Endothelial cell of umbilical vein (primary cell): ENCODE measurements at regions not wholly inside any gene's neighbourhood (a gene's known extent, or its start where the extent isn't known, plus 50 kb on each side); places are given as distances from the start of the nearest gene placed in this dataset.

Source experiments
- BruUV-seq: library from RNA; stranded (reverse); fragments of 400-500 nt; replicated peaks from 2 replicates; lab custom pipeline; 2021; lab: Mats Ljungman, UMichigan
- CTCF ChIA-PET: fragments of 300-600, 350-600 bp; sonication (Branson Sonifier 250); formaldehyde crosslinking; loops from one replicate; lab custom pipeline; 2021; ENCODE audit warnings: antibody characterized with exemption, inconsistent platforms; lab: Charles Lee
- POLR2A ChIA-PET: fragments of 300-600, 350-600 bp; sonication (Branson Sonifier 250); formaldehyde crosslinking; loops from one replicate; lab custom pipeline; 2021; ENCODE audit warnings: antibody characterized with exemption, inconsistent platforms; lab: Charles Lee
- DNase-seq: peaks from one replicate; pipeline ENCODE4 v3.0.0-alpha.2; 2011; ENCODE audit warnings: low read depth, low spot score
- FAIRE-seq: peaks from 2 replicates; lab custom pipeline; 2011; peaks lifted over from hg19 to GRCh38; lab: Jason Lieb, UNC
- H2AFZ ChIP-seq: 2 replicates; pipeline ENCODE4 v1.6.0; 2012; ENCODE audit warnings: low read depth, low read length, control low read depth, inconsistent platforms
- H3K27ac ChIP-seq: 2 replicates; pipeline ENCODE4 v1.5.1; 2011; ENCODE audit warnings: low read depth, mild to moderate bottlenecking, control low read depth, low read length, moderate library complexity; ENCODE audit not compliant: insufficient read depth
- H3K27me3 ChIP-seq, 2 experiments: 2 replicates each; pipeline versions ENCODE4 v1.6.0 to v1.6.1; 2011; ENCODE audit warnings: low read length in 2 of 2, mixed read lengths in 1 of 2; ENCODE audit not compliant: control insufficient read depth in 2 of 2, insufficient read depth in 2 of 2
- H3K36me3 ChIP-seq, 2 experiments: 2 replicates in 1 of 2; 3 replicates in 1 of 2; pipeline ENCODE4 v1.5.1; 2011; ENCODE audit warnings: low read length in 2 of 2, mild to moderate bottlenecking in 1 of 2, moderate library complexity in 1 of 2; ENCODE audit not compliant: control insufficient read depth in 2 of 2, insufficient read depth in 2 of 2; ENCODE audit errors: extremely low read depth in 1 of 2
- H3K4me1 ChIP-seq: 3 replicates; pipeline ENCODE4 v1.5.1; 2011; ENCODE audit warnings: mild to moderate bottlenecking, low read length; ENCODE audit not compliant: control insufficient read depth, insufficient read depth; ENCODE audit errors: extremely low read depth
- H3K4me2 ChIP-seq: 2 replicates; pipeline ENCODE4 v1.6.1; 2011; ENCODE audit warnings: low read length, control low read depth, mixed read lengths; ENCODE audit not compliant: insufficient read depth
- H3K4me3 ChIP-seq, 3 experiments: fragments of 200-600 bp in 1 of 3; sonication (generic), shearing (Covaris generic) in 1 of 3; replicated peaks in 1 of 3; 2 replicates each; pipeline ENCODE4 v1.5.1; 2011 to 2016; ENCODE audit warnings: control low read depth in 3 of 3, low read length in 3 of 3, mild to moderate bottlenecking in 2 of 3, inconsistent platforms in 1 of 3, low read depth in 1 of 3, moderate library complexity in 1 of 3; ENCODE audit not compliant: insufficient read depth in 1 of 3
- H3K79me2 ChIP-seq: 2 replicates; pipeline ENCODE4 v1.6.0; 2012; ENCODE audit warnings: low read length, inconsistent platforms; ENCODE audit not compliant: control insufficient read depth, insufficient read depth
- H3K9ac ChIP-seq: replicated peaks from 2 replicates; pipeline ENCODE3; 2011; ENCODE audit warnings: low read length, control low read depth; ENCODE audit not compliant: insufficient read depth; ENCODE audit errors: extremely low read depth
- H3K9me1 ChIP-seq: replicated peaks from 3 replicates; pipeline ENCODE4 v1.6.0; 2011; ENCODE audit warnings: mild to moderate bottlenecking, low read length; ENCODE audit not compliant: control insufficient read depth, insufficient read depth; ENCODE audit errors: extremely low read depth
- H3K9me3 ChIP-seq: replicated peaks from 2 replicates; pipeline ENCODE4 v1.5.1; 2012; ENCODE audit warnings: low read length, inconsistent platforms; ENCODE audit not compliant: control insufficient read depth, insufficient read depth
- H4K20me1 ChIP-seq: replicated peaks from 2 replicates; pipeline ENCODE3; 2011; ENCODE audit warnings: mild to moderate bottlenecking, low read length; ENCODE audit not compliant: control insufficient read depth, insufficient read depth; ENCODE audit errors: extremely low read depth
- CTCF ChIP-seq, 2 donors: IDR thresholded peaks; 1 replicate in 1 of 2; 2 replicates in 1 of 2; pipeline ENCODE4 v1.5.1; 2011; ENCODE audit warnings: low read length in 2 of 2, mild to moderate bottlenecking in 2 of 2, moderate library complexity in 2 of 2, control low read depth in 1 of 2, inconsistent platforms in 1 of 2, low read depth in 1 of 2; ENCODE audit not compliant: insufficient read depth in 1 of 2; ENCODE audit errors: extremely low read depth in 1 of 2
- EZH2 ChIP-seq: IDR thresholded peaks from 2 replicates; pipeline ENCODE4 v1.6.1; 2012; ENCODE audit warnings: borderline replicate concordance, low read depth, mild to moderate bottlenecking, moderate library complexity, low read length, inconsistent platforms; ENCODE audit not compliant: severe bottlenecking
- FOS ChIP-seq: IDR thresholded peaks from 2 replicates; pipeline ENCODE4 v1.6.1; 2011; ENCODE audit warnings: mild to moderate bottlenecking, low read length, moderate library complexity, borderline replicate concordance; ENCODE audit not compliant: insufficient read depth
- GATA2 ChIP-seq: IDR thresholded peaks from 2 replicates; pipeline ENCODE4 v1.7.0; 2011; ENCODE audit warnings: low read depth, mild to moderate bottlenecking, moderate library complexity, mixed read lengths, low read length; ENCODE audit not compliant: insufficient read length, insufficient read depth
- JUN ChIP-seq: IDR thresholded peaks from 2 replicates; pipeline ENCODE4 v1.6.1; 2011; ENCODE audit warnings: borderline replicate concordance, low read depth; ENCODE audit not compliant: insufficient read length, insufficient read depth
- MAX ChIP-seq: IDR thresholded peaks from 2 replicates; pipeline ENCODE4 v1.6.1; 2011; ENCODE audit not compliant: insufficient read depth, insufficient read length
- MYC ChIP-seq: IDR thresholded peaks from one replicate; pipeline ENCODE4 v1.6.1; 2011; ENCODE audit warnings: mild to moderate bottlenecking, low read depth, low read length
- POLR2A ChIP-seq: IDR thresholded peaks from 2 replicates; pipeline ENCODE4 v1.6.1; 2012; ENCODE audit warnings: low read depth, mild to moderate bottlenecking, control low read depth, low read length
- POLR2AphosphoS5 ChIP-seq: IDR thresholded peaks from 2 replicates; pipeline ENCODE4 v1.6.1; 2012; ENCODE audit warnings: low read depth, mild to moderate bottlenecking, control low read depth, low read length, moderate library complexity; ENCODE audit not compliant: insufficient read depth
- dilution Hi-C: fragments of 300-500 bp; cut with MboI; formaldehyde crosslinking; loops from one replicate; pipeline ENCODE4 v1.15.0; 2019; ENCODE audit warnings: low sequenced_read_pairs; ENCODE audit not compliant: extremely low pct_ligation_motif_present
- intact Hi-C: fragments of 100-400 bp; cut with micrococcal nuclease; formaldehyde crosslinking; loops from one replicate; pipeline ENCODE4 v1.10.0; 2022

GRCh38 chr13:111458739-111459138, 138.3 kb downstream of the TEX29 start:
- Histone ChIP-seq H3K4me1 (no peaks in the 10 kb centered on the region), H4K20me1 (no peaks in the 10 kb centered on the region), H2AFZ (no peak overlapping the region), H3K4me3 (no peak overlapping the region), H3K9me1 (no peaks in the 10 kb centered on the region), H3K4me2 (no peak overlapping the region), H3K36me3 (no peaks in the 10 kb centered on the region), H3K27me3 (no peaks in the 10 kb centered on the region), H3K9ac (no peak overlapping the region), H3K27ac (no peak overlapping the region), H3K9me3 (no peaks in the 10 kb centered on the region), H3K79me2 (no peaks in the 10 kb centered on the region)
- intact Hi-C loops = no loop called here
- FAIRE-seq = no peak
- no TSS peak for BruUV-seq
- CTCF ChIA-PET = no interaction called here
- dilution Hi-C loops = no loop called here
- TF ChIP-seq FOS (no peak), EZH2 (no peak), MYC (no peak), JUN (no peak), MAX (no peak), POLR2A (no peak), POLR2AphosphoS5 (no peak), CTCF (IDR thresholded peaks at IDR 0.05; ENCODE audit: extremely low read depth in 1 of 2, insufficient read depth in 1 of 2, low read depth in 1 of 2, low read length in 2 of 2) (no peak), GATA2 (no peak)
- POLR2A ChIA-PET = no interaction called here
- no peak for DNase-seq
